ENCODE measurements at regions not wholly inside any gene's neighbourhood (a gene's known extent, or its start where the extent isn't known, plus 50 kb on each side); places are given as distances from the start of the nearest gene placed in this dataset.

- no peak for TF ChIP-seq CTCF (conservative IDR thresholded peaks at IDR 0.05; ENCODE audit: low read depth, low read length)
- no peak for TF ChIP-seq EZH2 (IDR thresholded peaks at IDR 0.05; ENCODE audit: borderline replicate concordance, low read depth, low read length, poor library complexity, severe bottlenecking)
These were observed 239.6 kb upstream of the FSTL5 start for GRCh38 chr4:162403419-162403818.

Measured in A673 (cell line).